SK-N-SH (cell line): ENCODE measurements at regions not wholly inside any gene's neighbourhood (a gene's known extent, or its start where the extent isn't known, plus 50 kb on each side); places are given as distances from the start of the nearest gene placed in this dataset.

Experiments used
- EP300 ChIP-seq, 2 experiments: IDR thresholded peaks; 2 replicates each; pipeline versions ENCODE4 v1.4.0 to v1.6.1; 2012; ENCODE audit warnings: borderline replicate concordance in 1 of 2, low read depth in 1 of 2, low read length in 1 of 2
- EZH2phosphoT487 ChIP-seq: fragments of 200-600 bp; sonication (generic); IDR thresholded peaks from 2 replicates; pipeline ENCODE4 v1.6.1; 2017; ENCODE audit warnings: low read depth, mixed run types, mild to moderate bottlenecking, antibody characterized with exemption, moderate library complexity, borderline replicate concordance
- GABPA ChIP-seq: IDR thresholded peaks from 2 replicates; pipeline ENCODE4 v1.4.0; 2012; ENCODE audit warnings: low read depth, mild to moderate bottlenecking
- GATA2 ChIP-seq: sonication (generic); formaldehyde crosslinking; IDR thresholded peaks from 2 replicates; pipeline ENCODE4 v1.5.0; 2020; ENCODE audit warnings: mild to moderate bottlenecking, missing genetic modification reagents
- JUND ChIP-seq: IDR thresholded peaks from 2 replicates; pipeline ENCODE4 v1.4.0; 2012
- NRF1 ChIP-seq: IDR thresholded peaks from 2 replicates; pipeline ENCODE4 v1.6.1; 2012; ENCODE audit warnings: low read depth, mild to moderate bottlenecking, low read length
- RAD21 ChIP-seq: IDR thresholded peaks from 2 replicates; pipeline ENCODE4 v1.6.1; 2012; ENCODE audit warnings: mild to moderate bottlenecking, low read length
- TEAD4 ChIP-seq: IDR thresholded peaks from 2 replicates; pipeline ENCODE4 v1.4.0; 2012; ENCODE audit warnings: mild to moderate bottlenecking, borderline replicate concordance; ENCODE audit not compliant: insufficient read depth
- TF ChIP-seq, protein P1 (sequence below): fragments of 200-600 bp; sonication (generic); IDR thresholded peaks from 2 replicates; pipeline ENCODE4 v1.6.1; 2017; ENCODE audit warnings: antibody characterized with exemption, mild to moderate bottlenecking, moderate library complexity
- TF ChIP-seq, protein P2 (sequence below): IDR thresholded peaks from 2 replicates; pipeline ENCODE4 v1.4.0; 2012; ENCODE audit warnings: low read depth, borderline replicate concordance
- TF ChIP-seq, protein P3 (sequence below): IDR thresholded peaks from 2 replicates; pipeline ENCODE4; 2012
- TF ChIP-seq, protein P4 (sequence below): IDR thresholded peaks from 2 replicates; pipeline ENCODE4 v1.6.1; 2012; ENCODE audit warnings: mild to moderate bottlenecking, low read depth, low read length, moderate library complexity
- TF ChIP-seq, protein P5 (sequence below): fragments of 150-350 bp; IDR thresholded peaks from 2 replicates; pipeline ENCODE4 v1.6.1; 2017; ENCODE audit warnings: antibody characterized with exemption, low read length, low read depth, borderline replicate concordance

DNA sequence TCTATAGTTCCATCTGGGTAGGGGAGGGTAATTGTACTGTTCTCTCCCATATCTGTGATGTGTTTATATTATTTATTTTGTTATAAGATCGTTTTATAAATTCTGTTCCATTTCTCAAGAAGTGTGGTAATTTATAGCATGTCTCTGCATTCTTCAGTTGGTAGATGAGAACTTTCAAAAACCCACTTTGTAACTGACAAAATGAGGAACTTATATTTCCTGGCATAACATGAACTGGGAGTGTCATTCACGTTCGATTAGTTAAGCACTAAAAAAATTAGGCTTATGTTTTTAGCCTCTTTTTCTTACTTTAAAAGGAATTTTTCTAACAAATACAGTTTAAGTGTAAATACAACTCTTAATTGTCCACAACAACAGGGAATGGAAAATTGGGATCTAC lies 230.8 kb downstream of the CGGBP1 start:
- TF ChIP-seq NRF1 (no peak), TEAD4 (no peak), EP300 (IDR thresholded peaks at IDR 0.05; ENCODE audit: borderline replicate concordance in 1 of 2, low read depth in 1 of 2, low read length in 1 of 2) (no peak), GATA2 (CRISPR knock-in tag) (no peak), GABPA (no peak), RAD21 (no peak), JUND (no peak), EZH2phosphoT487 (no peak)
- TF ChIP-seq, protein P1, sequence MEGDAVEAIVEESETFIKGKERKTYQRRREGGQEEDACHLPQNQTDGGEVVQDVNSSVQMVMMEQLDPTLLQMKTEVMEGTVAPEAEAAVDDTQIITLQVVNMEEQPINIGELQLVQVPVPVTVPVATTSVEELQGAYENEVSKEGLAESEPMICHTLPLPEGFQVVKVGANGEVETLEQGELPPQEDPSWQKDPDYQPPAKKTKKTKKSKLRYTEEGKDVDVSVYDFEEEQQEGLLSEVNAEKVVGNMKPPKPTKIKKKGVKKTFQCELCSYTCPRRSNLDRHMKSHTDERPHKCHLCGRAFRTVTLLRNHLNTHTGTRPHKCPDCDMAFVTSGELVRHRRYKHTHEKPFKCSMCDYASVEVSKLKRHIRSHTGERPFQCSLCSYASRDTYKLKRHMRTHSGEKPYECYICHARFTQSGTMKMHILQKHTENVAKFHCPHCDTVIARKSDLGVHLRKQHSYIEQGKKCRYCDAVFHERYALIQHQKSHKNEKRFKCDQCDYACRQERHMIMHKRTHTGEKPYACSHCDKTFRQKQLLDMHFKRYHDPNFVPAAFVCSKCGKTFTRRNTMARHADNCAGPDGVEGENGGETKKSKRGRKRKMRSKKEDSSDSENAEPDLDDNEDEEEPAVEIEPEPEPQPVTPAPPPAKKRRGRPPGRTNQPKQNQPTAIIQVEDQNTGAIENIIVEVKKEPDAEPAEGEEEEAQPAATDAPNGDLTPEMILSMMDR, result no peak
- TF ChIP-seq, protein P2, sequence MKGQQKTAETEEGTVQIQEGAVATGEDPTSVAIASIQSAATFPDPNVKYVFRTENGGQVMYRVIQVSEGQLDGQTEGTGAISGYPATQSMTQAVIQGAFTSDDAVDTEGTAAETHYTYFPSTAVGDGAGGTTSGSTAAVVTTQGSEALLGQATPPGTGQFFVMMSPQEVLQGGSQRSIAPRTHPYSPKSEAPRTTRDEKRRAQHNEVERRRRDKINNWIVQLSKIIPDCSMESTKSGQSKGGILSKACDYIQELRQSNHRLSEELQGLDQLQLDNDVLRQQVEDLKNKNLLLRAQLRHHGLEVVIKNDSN, result no peak
- TF ChIP-seq, protein P3, sequence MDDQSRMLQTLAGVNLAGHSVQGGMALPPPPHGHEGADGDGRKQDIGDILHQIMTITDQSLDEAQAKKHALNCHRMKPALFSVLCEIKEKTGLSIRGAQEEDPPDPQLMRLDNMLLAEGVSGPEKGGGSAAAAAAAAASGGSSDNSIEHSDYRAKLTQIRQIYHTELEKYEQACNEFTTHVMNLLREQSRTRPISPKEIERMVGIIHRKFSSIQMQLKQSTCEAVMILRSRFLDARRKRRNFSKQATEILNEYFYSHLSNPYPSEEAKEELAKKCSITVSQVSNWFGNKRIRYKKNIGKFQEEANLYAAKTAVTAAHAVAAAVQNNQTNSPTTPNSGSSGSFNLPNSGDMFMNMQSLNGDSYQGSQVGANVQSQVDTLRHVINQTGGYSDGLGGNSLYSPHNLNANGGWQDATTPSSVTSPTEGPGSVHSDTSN, result no peak
- TF ChIP-seq, protein P4, sequence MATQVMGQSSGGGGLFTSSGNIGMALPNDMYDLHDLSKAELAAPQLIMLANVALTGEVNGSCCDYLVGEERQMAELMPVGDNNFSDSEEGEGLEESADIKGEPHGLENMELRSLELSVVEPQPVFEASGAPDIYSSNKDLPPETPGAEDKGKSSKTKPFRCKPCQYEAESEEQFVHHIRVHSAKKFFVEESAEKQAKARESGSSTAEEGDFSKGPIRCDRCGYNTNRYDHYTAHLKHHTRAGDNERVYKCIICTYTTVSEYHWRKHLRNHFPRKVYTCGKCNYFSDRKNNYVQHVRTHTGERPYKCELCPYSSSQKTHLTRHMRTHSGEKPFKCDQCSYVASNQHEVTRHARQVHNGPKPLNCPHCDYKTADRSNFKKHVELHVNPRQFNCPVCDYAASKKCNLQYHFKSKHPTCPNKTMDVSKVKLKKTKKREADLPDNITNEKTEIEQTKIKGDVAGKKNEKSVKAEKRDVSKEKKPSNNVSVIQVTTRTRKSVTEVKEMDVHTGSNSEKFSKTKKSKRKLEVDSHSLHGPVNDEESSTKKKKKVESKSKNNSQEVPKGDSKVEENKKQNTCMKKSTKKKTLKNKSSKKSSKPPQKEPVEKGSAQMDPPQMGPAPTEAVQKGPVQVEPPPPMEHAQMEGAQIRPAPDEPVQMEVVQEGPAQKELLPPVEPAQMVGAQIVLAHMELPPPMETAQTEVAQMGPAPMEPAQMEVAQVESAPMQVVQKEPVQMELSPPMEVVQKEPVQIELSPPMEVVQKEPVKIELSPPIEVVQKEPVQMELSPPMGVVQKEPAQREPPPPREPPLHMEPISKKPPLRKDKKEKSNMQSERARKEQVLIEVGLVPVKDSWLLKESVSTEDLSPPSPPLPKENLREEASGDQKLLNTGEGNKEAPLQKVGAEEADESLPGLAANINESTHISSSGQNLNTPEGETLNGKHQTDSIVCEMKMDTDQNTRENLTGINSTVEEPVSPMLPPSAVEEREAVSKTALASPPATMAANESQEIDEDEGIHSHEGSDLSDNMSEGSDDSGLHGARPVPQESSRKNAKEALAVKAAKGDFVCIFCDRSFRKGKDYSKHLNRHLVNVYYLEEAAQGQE, result no peak
- TF ChIP-seq, protein P5, sequence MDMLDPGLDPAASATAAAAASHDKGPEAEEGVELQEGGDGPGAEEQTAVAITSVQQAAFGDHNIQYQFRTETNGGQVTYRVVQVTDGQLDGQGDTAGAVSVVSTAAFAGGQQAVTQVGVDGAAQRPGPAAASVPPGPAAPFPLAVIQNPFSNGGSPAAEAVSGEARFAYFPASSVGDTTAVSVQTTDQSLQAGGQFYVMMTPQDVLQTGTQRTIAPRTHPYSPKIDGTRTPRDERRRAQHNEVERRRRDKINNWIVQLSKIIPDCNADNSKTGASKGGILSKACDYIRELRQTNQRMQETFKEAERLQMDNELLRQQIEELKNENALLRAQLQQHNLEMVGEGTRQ, result no peak
